GM19395 (cell line): ENCODE measurements at regions not wholly inside any gene's neighbourhood (a gene's known extent, or its start where the extent isn't known, plus 50 kb on each side); places are given as distances from the start of the nearest gene placed in this dataset.

Experiments
- ATAC-seq: cut with Tn5 transposase; IDR thresholded peaks from one replicate; pipeline ENCODE4 v1.9.1; 2021; ENCODE audit warnings: mild to moderate bottlenecking, moderate library complexity; ENCODE audit not compliant: unreplicated experiment

DNA sequence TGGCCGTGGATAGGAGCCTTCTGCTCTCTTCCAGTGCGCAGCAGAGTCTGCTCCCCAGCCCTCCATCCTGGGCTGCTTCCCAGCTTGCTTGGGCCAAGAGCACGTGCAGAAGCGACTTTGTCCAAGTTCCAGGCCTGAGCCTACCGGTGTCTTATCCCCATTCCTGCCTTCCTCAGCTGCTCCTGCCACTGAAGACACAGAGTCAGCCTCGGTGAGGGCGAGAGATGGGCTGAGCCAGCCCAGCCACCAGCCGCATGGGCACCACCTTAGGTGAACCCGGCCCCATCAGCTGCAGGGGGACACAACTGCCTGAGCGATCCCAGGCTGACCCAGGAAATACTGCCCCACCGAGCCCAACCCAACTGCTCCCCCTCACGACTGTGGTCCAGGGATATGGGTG, 847.8 kb downstream of the TBC1D22A start:
- ATAC-seq = no peak

DNA sequence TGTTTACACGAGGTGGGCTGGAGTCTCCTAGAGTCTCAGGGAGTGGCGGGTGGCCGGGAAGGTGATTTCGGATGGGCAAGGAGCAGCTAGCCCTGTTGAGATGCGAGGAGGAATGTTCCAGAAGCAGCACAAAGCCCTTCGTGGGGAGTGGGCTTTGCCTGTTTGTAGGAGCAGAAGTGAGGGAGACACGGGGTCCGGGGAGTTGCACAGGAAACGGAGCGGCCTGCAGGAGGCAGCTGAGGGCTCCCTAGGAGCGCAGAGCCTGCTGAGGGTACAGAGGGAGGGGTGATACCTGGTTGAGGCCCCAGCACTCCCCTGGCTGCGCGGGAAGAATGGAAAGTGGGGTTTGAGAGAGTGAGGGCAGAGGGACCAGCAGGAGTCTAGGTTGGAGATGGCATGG, 847.2 kb downstream of the TBC1D22A start:
- no peak for ATAC-seq

DNA sequence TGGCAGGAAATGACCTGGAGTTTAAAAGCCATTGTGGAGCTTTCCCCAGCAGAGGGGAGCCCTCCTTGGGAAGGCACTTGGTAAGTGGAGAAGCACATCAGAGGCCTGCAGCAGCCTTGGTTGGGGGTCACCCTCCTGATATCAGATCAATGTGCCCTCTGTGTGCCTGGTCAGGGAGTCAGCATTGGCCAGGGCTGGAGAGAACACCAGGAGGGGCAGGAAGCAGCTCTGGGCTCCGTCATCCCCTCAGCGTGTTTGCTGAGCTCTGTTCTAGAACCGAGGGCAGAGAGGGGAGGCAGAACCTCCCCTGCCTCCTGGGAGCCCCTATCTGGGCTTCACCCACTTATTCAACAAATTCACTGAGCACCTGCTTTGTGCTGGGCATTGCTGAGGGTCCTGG, 846.0 kb downstream of the TBC1D22A start:
- ATAC-seq = no peak

DNA sequence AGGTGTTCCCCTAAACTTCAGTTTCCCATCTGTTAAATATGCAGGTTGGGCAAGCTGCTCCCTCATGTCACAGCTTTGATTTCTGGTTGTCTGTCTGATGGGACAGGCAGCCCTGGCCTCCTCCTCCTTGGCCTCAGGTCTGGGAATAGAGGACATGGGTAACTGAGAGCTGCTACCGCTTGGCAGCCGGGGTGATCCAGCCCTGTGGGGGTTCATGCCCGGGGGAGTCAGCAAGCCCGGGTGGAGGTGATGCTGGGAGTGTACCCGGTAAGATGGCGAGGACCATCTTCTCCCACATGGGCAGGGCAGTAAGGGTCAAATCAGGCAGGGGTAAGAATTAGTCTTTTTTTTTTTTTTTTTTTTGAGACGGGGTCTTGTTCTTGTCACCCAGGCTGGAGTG, 845.0 kb downstream of the TBC1D22A start:
- ATAC-seq = no peak

DNA sequence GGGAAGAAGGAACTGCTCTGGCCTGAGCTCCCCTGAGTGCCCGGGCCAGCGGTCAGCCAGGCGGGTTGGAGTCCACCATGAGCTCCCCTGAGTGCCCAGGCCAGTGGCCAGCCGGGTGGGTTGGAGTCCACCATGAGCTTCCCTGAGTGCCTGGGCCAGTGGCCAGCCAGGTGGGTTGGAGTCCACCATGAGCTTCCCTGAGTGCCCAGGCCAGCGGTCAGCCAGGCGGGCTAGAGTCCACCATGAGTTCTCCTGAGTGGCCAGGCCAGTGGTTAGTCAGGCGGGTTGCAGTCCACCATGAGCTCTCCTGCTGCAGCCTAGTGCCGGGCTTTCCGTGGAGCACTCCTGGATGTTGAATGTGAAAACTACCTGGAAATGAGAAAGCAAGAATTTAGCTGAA, 844.0 kb downstream of the TBC1D22A start:
- no peak for ATAC-seq

DNA sequence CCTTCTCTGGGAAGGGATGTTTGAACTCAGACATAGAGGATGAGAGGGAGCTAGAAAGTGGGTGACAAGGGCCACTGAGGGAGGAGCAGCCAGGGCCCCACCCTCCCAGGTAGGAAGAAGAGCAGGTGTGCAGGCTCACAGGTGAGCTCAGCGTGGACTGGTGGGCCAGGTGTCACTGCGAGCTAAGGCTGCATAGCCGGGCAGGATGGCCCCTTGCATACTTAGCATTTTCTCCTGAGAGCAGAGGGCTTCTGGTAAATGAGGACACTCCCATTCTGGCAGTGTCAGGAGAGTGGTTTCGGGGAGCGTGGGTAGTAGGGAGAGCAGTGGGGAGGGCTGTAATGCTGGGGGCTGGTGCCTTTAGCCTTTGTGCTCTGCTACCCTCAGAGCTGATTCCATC, 843.4 kb downstream of the TBC1D22A start:
- no peak for ATAC-seq

DNA sequence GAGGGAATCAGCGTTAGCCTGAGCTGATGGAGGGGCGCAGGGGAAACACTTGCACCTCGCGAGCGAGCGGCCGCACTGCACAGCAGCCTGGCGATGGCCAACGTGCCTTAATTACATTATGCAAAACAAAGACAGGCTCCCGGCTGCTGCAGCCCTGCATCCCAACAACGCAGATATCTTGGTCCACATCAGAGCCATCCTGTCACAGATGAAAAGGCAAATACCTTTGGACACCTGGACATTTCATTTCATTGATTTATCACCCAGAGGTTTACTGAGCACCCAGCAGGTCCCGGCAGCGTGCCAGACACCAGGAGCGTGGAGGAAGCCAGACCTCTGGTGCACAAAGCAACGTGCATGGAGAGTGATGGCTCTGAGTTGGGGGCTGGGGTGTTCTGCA, 843.0 kb downstream of the TBC1D22A start:
- ATAC-seq = no peak

DNA sequence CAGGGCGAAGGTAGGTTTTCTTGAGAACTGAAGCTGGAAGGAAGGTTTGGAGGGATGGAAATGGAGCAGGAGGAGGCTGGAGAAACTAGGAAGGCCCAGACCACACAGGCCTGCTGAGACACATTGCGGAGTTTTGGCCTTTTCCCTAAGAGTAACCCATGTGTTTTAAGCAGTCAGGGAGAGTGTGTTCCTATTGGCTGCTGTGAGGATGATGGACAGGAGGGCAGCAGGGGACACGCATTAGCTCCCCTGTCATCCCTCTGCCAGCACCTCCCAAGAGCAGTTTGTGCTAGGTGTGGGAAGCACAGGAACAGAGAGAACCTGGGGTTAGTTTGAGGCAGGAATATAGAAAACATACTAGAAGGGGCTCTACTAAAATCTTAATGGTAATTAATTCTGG, 842.1 kb downstream of the TBC1D22A start:
- ATAC-seq = no peak

DNA sequence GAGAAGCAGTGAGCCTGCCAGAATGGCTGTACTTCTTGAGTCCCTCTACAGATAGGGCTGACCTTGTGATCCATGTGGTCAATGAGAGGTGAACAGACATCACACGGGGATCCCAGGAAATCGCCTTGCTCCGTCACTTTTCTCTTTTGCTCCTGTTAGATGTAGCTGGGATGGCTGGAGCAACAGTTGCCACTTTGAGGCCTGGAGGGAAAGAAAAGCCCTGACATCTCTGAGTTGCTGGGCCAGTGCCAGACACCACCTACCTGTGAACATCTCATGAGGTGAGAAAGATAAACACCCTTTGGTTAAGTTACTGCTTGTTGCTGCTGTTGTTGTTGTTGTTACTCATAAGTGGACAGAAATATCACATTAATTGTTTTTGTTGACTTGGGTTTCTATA, 840.3 kb downstream of the TBC1D22A start:
- no peak for ATAC-seq

DNA sequence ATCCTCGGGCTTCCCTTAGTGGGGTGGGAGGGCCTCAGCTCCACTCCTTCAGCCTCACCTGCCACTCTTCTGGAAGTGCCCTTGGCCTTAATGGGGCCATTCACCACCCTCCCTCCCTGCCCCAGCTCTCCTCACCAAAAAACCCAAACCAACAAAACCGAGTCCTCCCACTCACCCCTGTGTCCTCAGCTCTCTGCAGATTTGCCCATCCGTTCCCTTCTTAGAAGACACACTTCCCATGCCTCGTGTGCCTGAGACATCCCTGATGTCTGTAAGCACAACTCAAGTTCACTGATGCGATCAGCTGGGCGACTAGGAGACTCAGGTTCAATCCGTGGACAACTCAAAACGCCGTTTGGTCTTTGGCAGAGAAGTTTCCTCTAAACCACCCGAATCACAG, 839.2 kb downstream of the TBC1D22A start:
- ATAC-seq = no peak

DNA sequence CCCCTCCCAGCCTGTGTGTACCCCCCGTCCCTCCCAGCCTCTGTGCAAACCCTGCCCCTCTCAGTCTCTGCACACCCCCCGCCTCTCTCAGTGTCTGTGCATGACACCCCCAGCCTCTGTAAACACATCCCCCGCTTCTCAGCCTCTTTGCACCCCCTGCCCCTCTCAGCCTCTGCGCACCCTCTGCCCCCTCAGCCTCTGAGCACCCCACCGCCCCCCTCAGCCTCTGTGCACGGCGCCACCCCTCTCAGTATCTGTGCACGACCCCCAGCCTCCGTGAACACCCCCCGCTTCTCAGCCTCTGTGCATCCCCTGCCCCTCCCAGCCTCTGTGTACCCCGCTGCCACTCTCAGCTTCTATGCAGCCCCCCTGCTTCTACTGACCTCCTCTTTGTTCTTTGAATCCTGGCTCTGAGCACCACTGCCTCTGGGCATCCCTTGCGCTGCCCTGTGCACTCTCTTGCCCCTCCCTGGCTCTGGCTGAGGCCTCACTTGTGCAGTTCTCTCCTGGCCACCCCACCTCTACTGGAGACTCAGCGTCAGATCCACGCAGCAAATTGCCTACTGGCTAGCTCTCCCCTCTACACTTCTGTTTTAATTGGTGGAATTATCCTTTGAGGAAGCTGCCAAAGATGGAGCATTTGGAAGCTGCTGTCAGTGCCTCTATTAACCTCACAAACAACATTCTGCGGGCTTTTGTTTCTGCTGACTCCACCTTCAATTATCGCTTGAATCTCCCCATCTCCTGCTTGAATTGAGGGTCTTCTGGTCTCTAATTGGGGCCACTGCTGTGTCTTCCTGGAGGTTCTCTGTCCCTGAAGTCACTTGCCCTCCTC, 838.6 kb downstream of the TBC1D22A start:
- ATAC-seq = no peak

DNA sequence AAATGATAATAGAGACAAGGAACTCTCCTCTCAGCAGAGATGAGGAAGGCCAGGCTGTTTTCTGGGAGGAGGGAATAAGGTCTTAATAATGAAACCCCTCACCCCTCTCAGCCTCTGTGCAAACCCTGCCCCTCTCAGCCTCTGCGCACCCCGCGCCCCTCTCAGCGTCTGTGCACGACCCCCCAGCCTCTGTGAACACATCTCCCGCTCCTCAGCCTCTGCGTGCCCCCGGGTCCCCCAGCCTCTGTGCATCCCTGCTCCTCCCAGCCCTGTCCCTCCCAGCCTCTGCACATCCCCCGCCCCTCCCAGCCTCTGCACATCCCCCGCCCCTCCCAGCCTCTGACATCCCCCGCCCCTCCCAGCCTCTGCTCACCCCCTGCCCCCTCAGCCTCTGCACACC, 837.8 kb downstream of the TBC1D22A start:
- no peak for ATAC-seq

DNA sequence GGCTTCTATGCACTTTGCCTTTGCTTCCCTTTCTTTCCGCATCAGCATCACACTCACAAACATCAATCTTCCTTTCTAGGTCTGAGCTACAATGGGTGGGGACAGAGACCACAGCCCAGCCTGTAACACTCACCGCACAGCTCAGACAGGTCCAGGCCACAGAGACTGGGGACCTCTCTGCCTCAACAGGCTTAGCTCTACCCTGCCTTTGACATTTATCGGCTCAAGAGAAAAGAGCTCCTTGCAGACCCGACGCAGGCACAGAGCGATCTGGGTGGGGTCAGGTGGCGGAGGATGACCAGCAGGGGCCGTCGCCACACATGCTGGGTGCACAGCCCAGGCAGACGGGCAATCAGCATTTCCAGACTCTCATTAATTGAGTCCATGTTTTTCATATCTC, 837.3 kb downstream of the TBC1D22A start:
- no peak for ATAC-seq

DNA sequence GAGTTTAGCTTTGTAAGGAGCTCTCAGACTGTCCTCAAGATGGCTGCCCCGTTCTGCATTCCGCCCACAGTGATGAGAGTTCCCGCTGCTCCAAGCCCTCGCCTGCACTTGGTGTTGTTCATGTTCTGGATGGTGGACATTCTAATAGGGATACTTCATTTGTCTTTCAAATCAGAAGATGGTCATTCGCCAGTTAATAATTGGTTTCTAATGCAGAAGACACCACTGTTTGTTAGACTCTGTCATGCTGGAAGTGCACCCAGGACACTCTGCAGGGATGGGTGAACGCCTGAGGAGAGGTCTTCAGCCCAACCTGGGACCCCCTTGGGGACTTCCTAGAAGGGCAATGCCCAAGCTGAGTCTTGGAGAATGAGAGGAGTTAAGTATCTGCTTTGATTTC, 836.4 kb downstream of the TBC1D22A start:
- ATAC-seq = no peak

DNA sequence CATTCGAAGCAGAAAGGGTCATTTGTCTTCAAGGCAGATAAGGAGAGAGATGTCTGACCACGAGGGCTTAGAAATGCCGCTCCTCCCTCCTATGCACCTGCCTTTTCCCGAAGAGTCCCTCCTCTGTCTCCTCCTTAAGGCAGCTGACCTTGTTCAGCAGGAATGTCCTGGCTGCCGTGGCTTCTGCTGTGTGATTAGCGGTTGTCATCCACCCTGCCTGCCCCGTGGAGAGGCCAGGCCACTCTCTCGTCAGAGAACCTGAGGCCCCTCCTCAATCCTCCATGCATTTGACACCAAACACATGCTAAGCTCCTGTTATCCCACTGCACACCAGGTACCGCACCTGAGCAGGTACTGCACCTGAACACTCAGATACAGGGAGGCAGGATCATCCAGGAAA, 834.6 kb downstream of the TBC1D22A start:
- no peak for ATAC-seq

DNA sequence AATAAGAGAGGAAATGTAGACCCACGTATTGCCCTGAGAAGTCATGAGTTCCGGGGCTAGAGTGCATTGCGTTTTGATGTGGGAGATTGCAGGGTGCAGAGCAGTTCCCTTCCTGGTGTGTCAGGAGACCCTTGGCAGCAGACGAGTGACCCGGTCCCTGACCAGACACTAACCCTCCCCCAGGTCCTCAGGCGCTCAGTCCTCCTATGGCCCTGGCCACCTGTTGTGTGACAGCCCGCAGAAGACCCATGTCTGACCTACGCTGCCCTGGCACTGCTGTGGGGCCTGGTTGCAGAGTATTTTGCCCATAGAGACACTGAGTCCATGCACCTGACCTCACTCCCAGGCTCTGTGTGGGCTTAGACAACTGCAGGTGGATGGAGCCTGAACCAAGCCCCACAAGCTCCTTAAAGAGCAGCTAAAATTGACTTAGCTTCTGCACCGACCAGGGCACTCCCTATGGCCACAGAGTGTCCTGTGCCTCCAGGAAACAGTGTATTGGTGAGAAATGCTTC, 833.8 kb downstream of the TBC1D22A start:
- ATAC-seq = no peak

DNA sequence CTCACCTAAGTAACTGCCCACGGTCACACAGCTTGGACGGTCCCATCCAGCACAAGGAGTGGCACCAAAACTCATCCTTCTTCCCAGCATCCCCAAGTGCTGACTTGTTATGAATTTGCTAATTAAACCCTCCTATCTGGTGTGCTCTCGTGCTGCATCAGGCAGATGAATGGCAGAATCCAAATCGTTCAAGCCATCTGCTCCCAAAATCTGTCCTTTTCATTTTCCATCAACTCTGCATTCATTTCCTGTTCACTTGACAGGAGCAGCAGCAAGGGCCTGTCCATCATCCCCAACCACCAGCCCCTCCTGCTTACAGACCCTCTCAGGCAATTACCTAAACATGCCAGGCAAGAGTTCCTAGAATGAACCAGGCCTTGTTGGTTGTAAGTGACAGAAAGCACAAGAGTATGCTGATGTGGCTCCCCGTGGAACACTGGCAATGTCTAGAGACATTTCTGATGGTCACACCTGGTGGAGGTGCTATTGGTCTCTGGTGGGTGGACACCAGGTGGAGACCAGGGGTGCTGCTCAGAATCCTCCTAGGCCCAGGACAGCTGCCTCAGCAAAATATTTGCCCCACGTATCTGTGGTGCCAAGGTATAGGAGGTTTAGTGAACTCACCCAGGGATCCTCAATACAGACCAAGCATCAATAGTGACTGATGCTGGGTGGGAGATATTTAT, 832.5 kb downstream of the TBC1D22A start:
- no peak for ATAC-seq

DNA sequence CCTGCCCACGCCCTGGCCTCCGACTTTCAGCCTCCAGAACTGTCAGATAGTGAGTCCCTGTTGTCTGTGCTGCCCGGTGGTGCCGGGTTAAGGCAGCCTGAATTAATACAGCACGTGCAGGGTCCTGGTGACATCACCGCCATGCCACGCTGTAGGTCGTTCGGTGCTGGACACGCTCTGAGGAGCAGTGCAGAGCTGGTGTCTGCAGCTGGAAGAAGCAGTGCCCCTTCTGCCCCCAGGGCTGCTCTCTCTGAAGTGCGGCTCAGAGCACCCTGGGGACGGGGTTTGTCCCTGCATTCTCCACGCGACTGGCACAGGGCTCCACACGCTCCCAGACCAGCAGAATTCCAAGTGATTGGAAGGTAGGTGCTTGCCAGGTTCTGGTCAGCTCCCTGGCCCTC, 831.5 kb downstream of the TBC1D22A start:
- ATAC-seq = no peak

DNA sequence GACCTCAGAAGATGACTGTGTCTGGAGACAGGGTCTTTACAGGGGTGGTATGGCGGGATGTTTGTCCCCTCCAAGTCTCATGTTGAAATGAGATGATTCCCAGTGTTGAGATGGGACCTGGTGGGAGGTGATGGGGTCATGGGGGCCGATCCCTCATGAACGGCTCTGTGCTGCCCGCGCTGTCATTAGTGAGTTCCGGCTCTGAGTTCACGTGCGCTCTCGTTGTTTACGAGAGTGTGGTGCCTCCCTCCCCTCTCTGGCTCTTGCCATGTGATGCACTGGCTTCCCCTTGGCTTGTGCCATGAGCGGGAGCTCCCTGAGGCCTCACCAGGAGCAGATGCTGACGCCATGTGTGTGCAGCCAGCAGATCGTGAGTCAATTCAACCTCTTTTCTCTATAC, 830.8 kb downstream of the TBC1D22A start:
- ATAC-seq = no peak

DNA sequence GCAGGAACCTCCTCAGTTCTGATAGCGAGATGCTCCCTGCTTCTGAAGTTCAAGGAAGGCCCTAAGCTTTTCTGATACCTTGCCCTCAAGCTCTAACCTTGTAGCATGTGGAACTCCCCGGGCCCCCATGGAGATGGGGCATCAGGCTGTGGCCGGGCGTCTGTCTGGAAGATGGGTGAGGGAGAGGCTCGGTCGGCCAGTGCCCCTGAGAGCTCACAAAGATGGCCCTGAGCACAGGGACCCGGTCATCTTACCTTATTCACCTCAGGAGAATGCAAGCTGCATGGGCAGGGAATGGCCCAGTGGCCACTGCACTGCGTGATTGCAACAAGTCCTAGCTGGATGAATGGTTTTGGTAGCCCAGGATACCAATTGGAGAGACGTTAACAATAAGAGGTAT, 830.3 kb downstream of the TBC1D22A start:
- no peak for ATAC-seq

DNA sequence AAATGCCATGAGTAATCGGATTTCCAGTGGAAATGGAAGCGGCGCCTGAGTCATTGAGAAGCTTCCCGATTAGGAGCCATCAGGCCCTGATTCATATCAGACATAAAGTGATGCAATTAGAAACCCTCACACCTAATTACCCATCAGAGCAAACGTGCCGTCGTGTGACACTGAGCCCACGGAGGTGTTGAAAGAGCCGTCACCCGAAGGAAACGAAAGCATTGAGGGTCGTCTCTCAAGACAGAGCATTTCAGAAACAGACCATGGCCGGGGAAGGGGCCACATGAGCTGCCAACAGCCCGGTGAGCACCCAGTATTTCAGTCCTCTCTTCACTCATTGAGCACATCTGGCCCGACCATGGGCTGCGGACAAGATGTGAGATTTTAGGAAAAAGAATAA, 829.3 kb downstream of the TBC1D22A start:
- ATAC-seq = no peak

DNA sequence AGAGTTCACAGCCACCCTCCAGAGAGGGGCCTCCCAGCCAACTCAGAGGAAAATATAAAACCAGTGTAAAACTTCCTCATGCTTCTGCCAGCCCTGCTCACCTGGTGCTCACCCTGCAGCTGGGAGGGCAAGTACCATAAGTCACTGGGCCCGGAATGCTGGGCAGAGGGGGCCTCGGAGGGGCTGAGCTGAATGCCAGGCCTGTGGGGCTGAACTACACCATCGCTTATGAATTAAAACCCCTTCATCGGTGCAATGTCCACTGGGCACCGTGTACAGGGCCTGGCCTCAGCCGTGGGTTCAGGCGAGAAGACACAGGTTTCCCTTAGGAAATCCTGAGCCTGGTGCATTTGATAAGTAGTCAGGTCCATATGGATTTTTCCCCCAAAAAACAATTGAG, 828.6 kb downstream of the TBC1D22A start:
- ATAC-seq = no peak
